ENCODE measurements at regions not wholly inside any gene's neighbourhood (a gene's known extent, or its start where the extent isn't known, plus 50 kb on each side); places are given as distances from the start of the nearest gene placed in this dataset.

DNA sequence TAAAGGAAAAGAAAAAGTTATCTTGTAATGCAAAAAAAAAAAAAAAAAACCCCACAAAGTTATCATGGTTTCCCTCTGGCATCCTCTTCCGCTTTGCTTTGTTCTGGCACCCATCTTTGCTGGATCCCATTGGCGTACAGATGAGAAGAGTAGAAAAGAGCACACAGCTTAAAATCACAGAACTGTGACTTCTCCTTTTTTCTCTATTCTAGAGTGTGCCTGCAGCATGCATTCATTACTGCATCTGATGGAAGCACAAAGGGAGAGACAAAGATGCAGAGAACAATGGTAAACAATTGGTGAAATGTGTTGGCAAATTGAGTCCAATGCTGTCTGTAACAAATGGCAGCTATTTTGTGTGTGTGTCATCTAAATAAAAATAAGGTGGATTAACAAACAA is 440.8 kb upstream of the PIK3R1 start:
- Histone ChIP-seq H3K27ac (ENCODE audit: low read depth, low read length) (no peak overlapping the region), H3K79me2 (ENCODE audit: insufficient read depth, low read length) (no peaks in the 10 kb centered on the region), H3K4me3 (ENCODE audit: insufficient read depth, low read length, poor library complexity, severe bottlenecking) (no peak overlapping the region), H3K36me3 (ENCODE audit: low read length) (no peaks in the 10 kb centered on the region), H3F3A (ENCODE audit: insufficient read depth) (no peaks in the 10 kb centered on the region), H2AFZ (ENCODE audit: low read depth, low read length, severe bottlenecking) (no peak overlapping the region), H4K20me1 (ENCODE audit: low read depth, low read length) (no peaks in the 10 kb centered on the region), H3K9me3 (ENCODE audit: insufficient read depth, low read length) (no peaks in the 10 kb centered on the region), H3K27me3 (ENCODE audit: low read length) (no peaks in the 10 kb centered on the region), H3K9ac (ENCODE audit: low read length) (no peak overlapping the region), H3K9me2 (replicated peaks; ENCODE audit: insufficient read depth, low read length) (no peaks in the 10 kb centered on the region), H3K4me2 (ENCODE audit: low read depth, low read length, poor library complexity, severe bottlenecking) (no peak overlapping the region)
- no peak for TF ChIP-seq EZH2phosphoT487 (conservative IDR thresholded peaks at IDR 0.05; ENCODE audit: low read length)

DNA sequence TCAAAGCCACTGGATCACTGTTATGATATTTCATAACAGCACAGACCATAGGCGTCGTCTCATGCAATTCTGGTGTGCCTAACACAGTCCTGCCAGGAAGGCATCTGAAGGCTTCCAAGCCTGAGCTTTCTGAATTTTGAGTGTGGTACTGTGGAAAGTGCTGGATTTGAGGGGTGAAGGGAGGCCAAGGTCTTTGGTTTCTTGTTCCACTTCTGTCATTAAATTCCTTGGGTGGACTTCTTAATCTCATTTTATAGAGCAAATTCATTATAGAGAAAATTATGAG is 441.3 kb upstream of the PIK3R1 start:
- Histone ChIP-seq H3K9me2 (replicated peaks; ENCODE audit: insufficient read depth, low read length) (no peaks in the 10 kb centered on the region), H2AFZ (ENCODE audit: low read depth, low read length, severe bottlenecking) (no peak overlapping the region), H3K4me2 (ENCODE audit: low read depth, low read length, poor library complexity, severe bottlenecking) (no peak overlapping the region), H3K27me3 (ENCODE audit: low read length) (no peaks in the 10 kb centered on the region), H3K9ac (ENCODE audit: low read length) (no peak overlapping the region), H3K9me3 (ENCODE audit: insufficient read depth, low read length) (no peaks in the 10 kb centered on the region), H3K79me2 (ENCODE audit: insufficient read depth, low read length) (no peaks in the 10 kb centered on the region), H3K27ac (ENCODE audit: low read depth, low read length) (no peak overlapping the region), H3K4me3 (ENCODE audit: insufficient read depth, low read length, poor library complexity, severe bottlenecking) (no peak overlapping the region), H3K36me3 (ENCODE audit: low read length) (no peaks in the 10 kb centered on the region), H4K20me1 (ENCODE audit: low read depth, low read length) (no peaks in the 10 kb centered on the region), H3F3A (ENCODE audit: insufficient read depth) (no peaks in the 10 kb centered on the region)
- TF ChIP-seq, protein P1, sequence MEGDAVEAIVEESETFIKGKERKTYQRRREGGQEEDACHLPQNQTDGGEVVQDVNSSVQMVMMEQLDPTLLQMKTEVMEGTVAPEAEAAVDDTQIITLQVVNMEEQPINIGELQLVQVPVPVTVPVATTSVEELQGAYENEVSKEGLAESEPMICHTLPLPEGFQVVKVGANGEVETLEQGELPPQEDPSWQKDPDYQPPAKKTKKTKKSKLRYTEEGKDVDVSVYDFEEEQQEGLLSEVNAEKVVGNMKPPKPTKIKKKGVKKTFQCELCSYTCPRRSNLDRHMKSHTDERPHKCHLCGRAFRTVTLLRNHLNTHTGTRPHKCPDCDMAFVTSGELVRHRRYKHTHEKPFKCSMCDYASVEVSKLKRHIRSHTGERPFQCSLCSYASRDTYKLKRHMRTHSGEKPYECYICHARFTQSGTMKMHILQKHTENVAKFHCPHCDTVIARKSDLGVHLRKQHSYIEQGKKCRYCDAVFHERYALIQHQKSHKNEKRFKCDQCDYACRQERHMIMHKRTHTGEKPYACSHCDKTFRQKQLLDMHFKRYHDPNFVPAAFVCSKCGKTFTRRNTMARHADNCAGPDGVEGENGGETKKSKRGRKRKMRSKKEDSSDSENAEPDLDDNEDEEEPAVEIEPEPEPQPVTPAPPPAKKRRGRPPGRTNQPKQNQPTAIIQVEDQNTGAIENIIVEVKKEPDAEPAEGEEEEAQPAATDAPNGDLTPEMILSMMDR (IDR thresholded peaks at IDR 0.05; ENCODE audit: insufficient read depth, low read length, poor library complexity, severe bottlenecking) = no peak

DNA sequence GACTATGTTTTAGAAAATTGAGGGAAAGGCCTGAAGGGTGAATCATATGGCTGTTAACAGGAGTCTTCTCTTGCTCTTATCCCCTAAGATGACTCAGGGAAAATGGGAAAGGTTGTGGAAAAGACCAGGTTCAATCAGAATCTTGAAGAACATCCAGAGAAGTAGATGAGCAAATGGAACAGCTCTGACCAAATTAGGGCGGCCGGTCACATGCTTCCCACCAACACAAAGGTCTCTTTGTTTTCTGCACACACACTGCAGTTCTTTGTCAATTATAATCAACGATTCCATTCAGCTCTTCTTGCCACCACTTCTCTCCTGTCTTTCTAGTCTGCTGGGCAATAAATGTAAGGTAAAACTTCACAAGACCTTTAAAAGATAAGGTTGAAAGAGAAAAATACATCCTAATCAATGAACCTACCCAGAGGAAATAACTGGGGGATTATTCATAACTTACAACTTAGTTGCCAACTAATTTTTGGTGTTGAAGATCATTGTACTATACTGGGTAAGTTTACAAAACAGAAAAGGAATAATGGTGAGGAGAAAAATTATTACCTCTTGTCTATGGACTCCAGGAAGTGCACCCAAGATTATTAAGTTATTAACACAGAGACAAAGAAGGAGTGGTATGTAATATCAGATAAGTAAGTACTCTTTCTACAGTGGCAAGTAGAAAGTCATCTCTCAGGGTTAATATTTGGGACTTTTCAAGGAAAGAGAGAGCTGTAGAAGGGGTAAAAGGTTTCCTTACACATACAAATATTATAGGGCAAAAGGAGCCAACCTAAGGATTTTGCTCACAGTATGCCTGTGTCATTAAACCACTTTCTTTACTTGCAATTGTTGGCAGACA is 441.9 kb upstream of the PIK3R1 start:
- Histone ChIP-seq H3K9ac (ENCODE audit: low read length) (no peak overlapping the region), H2AFZ (ENCODE audit: low read depth, low read length, severe bottlenecking) (no peak overlapping the region), H3K27ac (ENCODE audit: low read depth, low read length) (no peak overlapping the region), H3K36me3 (ENCODE audit: low read length) (no peaks in the 10 kb centered on the region), H3F3A (ENCODE audit: insufficient read depth) (no peaks in the 10 kb centered on the region), H3K79me2 (ENCODE audit: insufficient read depth, low read length) (no peaks in the 10 kb centered on the region), H3K9me2 (replicated peaks; ENCODE audit: insufficient read depth, low read length) (no peaks in the 10 kb centered on the region), H3K27me3 (ENCODE audit: low read length) (no peaks in the 10 kb centered on the region), H3K4me3 (ENCODE audit: insufficient read depth, low read length, poor library complexity, severe bottlenecking) (no peak overlapping the region), H3K9me3 (ENCODE audit: insufficient read depth, low read length) (no peaks in the 10 kb centered on the region), H4K20me1 (ENCODE audit: low read depth, low read length) (no peaks in the 10 kb centered on the region), H3K4me2 (ENCODE audit: low read depth, low read length, poor library complexity, severe bottlenecking) (no peak overlapping the region)
- no peak for TF ChIP-seq EZH2phosphoT487 (conservative IDR thresholded peaks at IDR 0.05; ENCODE audit: low read length)
- TF ChIP-seq, protein P1 (IDR thresholded peaks at IDR 0.05; ENCODE audit: insufficient read depth, low read length, poor library complexity, severe bottlenecking) = no peak

DNA sequence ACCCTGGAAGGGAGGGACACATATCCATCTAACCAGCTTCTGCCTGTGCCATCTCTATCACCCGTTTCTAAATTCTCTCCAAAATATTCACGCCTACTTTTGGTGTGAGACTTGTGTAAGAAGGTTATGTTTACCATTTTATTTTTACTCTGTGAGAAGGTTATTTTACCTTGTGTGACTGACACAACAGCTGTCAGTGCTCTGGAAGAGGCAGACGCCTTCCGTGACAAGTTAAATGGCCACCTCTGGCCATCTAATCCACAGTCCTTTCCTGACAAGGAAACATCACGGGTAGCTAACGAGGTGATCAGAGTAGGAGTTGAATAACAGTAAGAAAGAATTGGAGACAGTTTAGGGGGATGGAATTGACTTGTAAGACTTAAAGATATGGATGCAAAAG is 443.8 kb upstream of the PIK3R1 start:
- H2AFZ ChIP-seq (ENCODE audit: low read depth, low read length, severe bottlenecking) = no peak overlapping the region
- no peak overlapping the region for H3K9ac ChIP-seq (ENCODE audit: low read length)
- H3K9me2 ChIP-seq (replicated peaks; ENCODE audit: insufficient read depth, low read length) = no peaks in the 10 kb centered on the region
- H3K9me3 ChIP-seq (ENCODE audit: insufficient read depth, low read length) = no peaks in the 10 kb centered on the region
- no peak overlapping the region for H3K4me2 ChIP-seq (ENCODE audit: low read depth, low read length, poor library complexity, severe bottlenecking)
- no peak overlapping the region for H3K4me3 ChIP-seq (ENCODE audit: insufficient read depth, low read length, poor library complexity, severe bottlenecking)
- H3K36me3 ChIP-seq (ENCODE audit: low read length) = no peaks in the 10 kb centered on the region
- H4K20me1 ChIP-seq (ENCODE audit: low read depth, low read length) = no peaks in the 10 kb centered on the region
- no peak overlapping the region for H3K27ac ChIP-seq (ENCODE audit: low read depth, low read length)
- no peak for TF ChIP-seq EZH2phosphoT487 (conservative IDR thresholded peaks at IDR 0.05; ENCODE audit: low read length)
- TF ChIP-seq, protein P1 (IDR thresholded peaks at IDR 0.05; ENCODE audit: insufficient read depth, low read length, poor library complexity, severe bottlenecking) = no peak
- no peaks in the 10 kb centered on the region for H3F3A ChIP-seq (ENCODE audit: insufficient read depth)
- no peaks in the 10 kb centered on the region for H3K79me2 ChIP-seq (ENCODE audit: insufficient read depth, low read length)
- no peaks in the 10 kb centered on the region for H3K27me3 ChIP-seq (ENCODE audit: low read length)
